OCI-LY3 (cell line): ENCODE measurements at regions not wholly inside any gene's neighbourhood (a gene's known extent, or its start where the extent isn't known, plus 50 kb on each side); places are given as distances from the start of the nearest gene placed in this dataset.

Source experiments
- H2AFZ ChIP-seq: fragments of 200-600, 300-600 bp; shearing (Covaris generic); 2 replicates; pipeline ENCODE4 v1.6.0; 2014; ENCODE audit warnings: antibody characterized with exemption, low read depth, low read length
- H3K27ac ChIP-seq: fragments of 200-600, 300-600 bp; sonication (generic); 2 replicates; pipeline ENCODE4 v1.5.1; 2014; ENCODE audit warnings: mild to moderate bottlenecking, low read length, moderate library complexity, mixed read lengths
- H3K27me3 ChIP-seq: fragments of 200-600, 300-600 bp; sonication (generic); 2 replicates; pipeline ENCODE4 v1.6.1; 2014; ENCODE audit warnings: low read depth, low read length, mixed read lengths
- H3K36me3 ChIP-seq: fragments of 200-600, 300-600 bp; sonication (generic); replicated peaks from 2 replicates; pipeline ENCODE3; 2014; ENCODE audit warnings: low read depth, low read length, mixed read lengths
- H3K4me1 ChIP-seq: fragments of 300-600, 200-600 bp; sonication (generic); 2 replicates; pipeline ENCODE4 v1.6.1; 2014; ENCODE audit warnings: low read length, mixed read lengths
- H3K4me2 ChIP-seq: fragments of 200-600, 300-600 bp; sonication (generic); 2 replicates; pipeline ENCODE4 v1.6.1; 2014; ENCODE audit warnings: low read length, mixed read lengths
- H3K4me3 ChIP-seq: fragments of 300-600, 200-600 bp; sonication (generic); 2 replicates; pipeline ENCODE4 v1.5.1; 2014; ENCODE audit warnings: antibody characterized with exemption, mild to moderate bottlenecking, low read length, moderate library complexity
- H3K79me2 ChIP-seq: fragments of 300-600, 200-600 bp; shearing (Covaris generic); 2 replicates; pipeline ENCODE4 v1.6.1; 2014; ENCODE audit warnings: mild to moderate bottlenecking, low read length, mixed read lengths
- H3K9ac ChIP-seq: fragments of 300-600, 200-600 bp; shearing (Covaris generic); 2 replicates; pipeline ENCODE4 v1.6.0; 2014; ENCODE audit warnings: mild to moderate bottlenecking, low read length, moderate library complexity
- H3K9me3 ChIP-seq: fragments of 200-600, 300-600 bp; shearing (Covaris generic); 2 replicates; pipeline ENCODE4 v1.6.1; 2014; ENCODE audit warnings: low read length, mixed read lengths; ENCODE audit not compliant: insufficient read depth
- H4K20me1 ChIP-seq: fragments of 200-600, 300-600 bp; sonication (generic); 2 replicates; pipeline ENCODE4 v1.6.1; 2016; ENCODE audit warnings: low read length, mixed read lengths; ENCODE audit not compliant: insufficient read depth
- CTCF ChIP-seq: fragments of 200-600, 300-600 bp; sonication (generic); IDR thresholded peaks from 2 replicates; pipeline ENCODE4 v1.5.1; 2014; ENCODE audit warnings: antibody characterized with exemption, low read length, low read depth
- EZH2phosphoT487 ChIP-seq: fragments of 200-600 bp; shearing (Covaris generic); IDR thresholded peaks from 2 replicates; pipeline ENCODE4 v1.6.1; 2018; ENCODE audit warnings: antibody characterized with exemption, mixed run types, low read depth

GRCh38 chr1:212186427-212187207, 98.6 kb upstream of the PPP2R5A start:
- H3K4me3 ChIP-seq: peak overlapping the region; percentile 39
- no peak overlapping the region for H3K27ac ChIP-seq
- no peaks in the 10 kb centered on the region for H3K36me3 ChIP-seq
- peak overlapping the region; percentile 63 for H3K4me2 ChIP-seq
- H3K9me3 ChIP-seq: no peaks in the 10 kb centered on the region
- H3K4me1 ChIP-seq: peaks cover 11% of the 10 kb centered on the region
- peak overlapping the region; percentile 26; the same call in 1 of the 2 replicates for H3K9ac ChIP-seq
- no peaks in the 10 kb centered on the region for H3K27me3 ChIP-seq
- H3K79me2 ChIP-seq: no peaks in the 10 kb centered on the region
- no peaks in the 10 kb centered on the region for H4K20me1 ChIP-seq
- H2AFZ ChIP-seq: peak overlapping the region; percentile 58
- TF ChIP-seq EZH2phosphoT487 (no peak), CTCF (no peak)

- no peak overlapping the region for H3K27ac ChIP-seq
- H3K79me2 ChIP-seq: no peaks in the 10 kb centered on the region
- H4K20me1 ChIP-seq: no peaks in the 10 kb centered on the region
- 0 out of 2 replicates have a peak, but pooled peaks cover 4% of the 10 kb centered on the region for H3K27me3 ChIP-seq
- peaks cover 11% of the 10 kb centered on the region for H3K4me1 ChIP-seq
- H3K4me2 ChIP-seq: no peak overlapping the region
- no peak overlapping the region for H3K4me3 ChIP-seq
- H3K36me3 ChIP-seq: no peaks in the 10 kb centered on the region
- no peak overlapping the region for H2AFZ ChIP-seq
- no peak overlapping the region for H3K9ac ChIP-seq
- TF ChIP-seq CTCF: no peak
- TF ChIP-seq EZH2phosphoT487: no peak
- no peaks in the 10 kb centered on the region for H3K9me3 ChIP-seq
Measured at GRCh38 chr1:212188599-212189351, 96.4 kb upstream of the PPP2R5A start.

GRCh38 chr1:212189352-212189738, 95.9 kb upstream of the PPP2R5A start:
- TF ChIP-seq CTCF (no peak), EZH2phosphoT487 (no peak)

GRCh38 chr1:212190169-212190568, 95.0 kb upstream of the PPP2R5A start:
- H3K9me3 ChIP-seq: no peaks in the 10 kb centered on the region
- no peaks in the 10 kb centered on the region for H4K20me1 ChIP-seq
- H3K4me3 ChIP-seq: no peak overlapping the region
- H3K27ac ChIP-seq: no peak overlapping the region
- TF ChIP-seq EZH2phosphoT487: no peak
- H3K4me2 ChIP-seq: no peak overlapping the region
- 0 out of 2 replicates have a peak, but pooled peaks cover 4% of the 10 kb centered on the region for H3K27me3 ChIP-seq
- H3K4me1 ChIP-seq: peaks cover 11% of the 10 kb centered on the region
- H3K79me2 ChIP-seq: no peaks in the 10 kb centered on the region
- no peaks in the 10 kb centered on the region for H3K36me3 ChIP-seq
- H3K9ac ChIP-seq: no peak overlapping the region
- H2AFZ ChIP-seq: no peak overlapping the region

More at GRCh38 chr1:212189352-212189738, 95.9 kb upstream of the PPP2R5A start:
- H3K27me3 ChIP-seq: 0 out of 2 replicates have a peak, but pooled peaks cover 4% of the 10 kb centered on the region
- no peaks in the 10 kb centered on the region for H3K79me2 ChIP-seq
- H3K4me1 ChIP-seq: peaks cover 11% of the 10 kb centered on the region
- no peak overlapping the region for H3K4me3 ChIP-seq
- no peaks in the 10 kb centered on the region for H3K9me3 ChIP-seq
- no peaks in the 10 kb centered on the region for H3K36me3 ChIP-seq
- H4K20me1 ChIP-seq: no peaks in the 10 kb centered on the region
- no peak overlapping the region for H3K4me2 ChIP-seq
- no peak overlapping the region for H2AFZ ChIP-seq
- no peak overlapping the region for H3K27ac ChIP-seq
- no peak overlapping the region for H3K9ac ChIP-seq
